GM18858 (cell line): ENCODE measurements at regions not wholly inside any gene's neighbourhood (a gene's known extent, or its start where the extent isn't known, plus 50 kb on each side); places are given as distances from the start of the nearest gene placed in this dataset.
"Not testable (repeated sequence)": the region's sequence is repeated elsewhere in the genome, so short reads cannot be mapped to it uniquely, and the experiment has no call there.

Experiments
- ATAC-seq: cut with Tn5 transposase; IDR thresholded peaks from one replicate; pipeline ENCODE4 v1.9.1; 2021; ENCODE audit not compliant: unreplicated experiment

DNA sequence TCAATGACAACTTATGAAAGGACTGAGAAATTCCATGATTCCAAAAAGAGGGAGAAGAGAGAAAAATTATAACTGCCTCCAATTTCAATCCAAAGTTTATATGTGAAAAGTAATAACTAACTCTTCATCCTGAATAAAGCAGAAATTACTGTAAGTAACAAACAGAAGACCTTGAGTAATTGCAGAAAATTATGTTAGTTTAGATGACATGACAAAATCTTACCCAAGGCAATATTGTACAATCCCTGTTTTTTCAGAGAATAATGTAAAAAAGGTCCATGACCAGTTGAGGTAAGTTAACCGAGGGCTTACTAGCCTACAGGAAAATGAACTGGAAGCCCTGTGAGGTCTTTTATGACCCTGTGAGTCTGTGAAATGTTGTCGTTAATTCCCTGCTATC lies 949.5 kb upstream of the SOX9 start:
- ATAC-seq, result no peak

DNA sequence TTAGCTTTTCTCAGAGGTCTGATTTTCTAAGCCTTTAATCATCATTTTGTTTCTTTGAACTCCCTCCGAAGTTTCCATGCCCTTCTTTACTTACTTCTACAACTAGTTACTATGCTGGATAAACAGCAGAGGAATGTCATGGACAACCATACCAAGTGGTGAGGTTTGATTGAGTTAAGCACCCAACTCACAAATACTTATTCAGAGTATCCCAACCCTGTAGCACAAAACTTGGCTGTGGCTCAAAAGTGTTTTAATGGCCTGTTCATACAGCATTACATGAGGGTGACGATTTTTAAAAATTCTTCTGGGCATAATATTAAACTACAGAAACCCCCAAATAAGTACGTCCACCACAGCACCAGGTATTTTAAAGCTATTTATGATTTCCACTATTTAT lies 946.8 kb upstream of the SOX9 start:
- no peak for ATAC-seq

DNA sequence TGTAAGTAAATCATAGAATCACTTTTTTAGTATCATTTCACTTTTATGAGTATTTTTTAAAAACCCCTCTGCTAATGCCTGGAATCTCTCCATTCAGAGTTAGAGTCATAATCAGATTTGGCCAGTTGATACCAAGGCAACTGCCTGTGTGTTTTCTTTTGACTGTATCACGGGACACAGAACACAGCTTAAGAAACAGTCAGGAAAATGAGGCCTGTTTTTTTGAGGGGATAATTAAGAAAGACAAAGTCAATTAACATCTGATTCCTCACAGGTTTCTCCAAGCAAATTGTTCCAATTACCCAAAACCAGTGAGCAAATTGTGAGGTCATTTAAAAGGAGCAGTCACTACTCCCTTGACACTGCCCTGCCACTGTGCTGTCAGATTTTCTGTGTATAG lies 944.5 kb upstream of the SOX9 start:
- ATAC-seq, result no peak

DNA sequence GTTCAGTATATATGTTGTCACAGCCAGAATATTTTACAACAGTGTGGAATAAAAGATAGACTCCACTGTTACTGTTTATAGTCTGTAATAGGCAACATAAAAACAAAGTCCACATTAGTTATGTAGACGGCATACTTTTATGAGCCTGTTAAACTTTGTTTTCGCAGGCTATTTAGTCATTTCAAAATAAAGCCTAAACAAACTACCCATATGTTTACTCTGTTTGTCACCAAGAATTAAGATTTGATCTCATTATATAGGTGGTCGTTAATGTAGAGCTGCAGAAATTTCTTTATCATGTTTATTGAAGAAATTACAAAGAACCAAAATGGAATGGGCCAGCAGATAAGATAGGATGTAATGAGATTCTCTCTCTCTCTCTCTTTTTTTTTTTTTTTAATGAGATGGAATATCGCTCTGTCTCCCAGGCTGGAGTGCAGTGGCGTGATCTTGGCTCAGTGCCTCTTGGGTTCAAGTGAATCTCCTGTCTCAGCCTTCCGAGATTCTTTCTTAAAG lies 943.8 kb upstream of the SOX9 start:
- no peak for ATAC-seq

DNA sequence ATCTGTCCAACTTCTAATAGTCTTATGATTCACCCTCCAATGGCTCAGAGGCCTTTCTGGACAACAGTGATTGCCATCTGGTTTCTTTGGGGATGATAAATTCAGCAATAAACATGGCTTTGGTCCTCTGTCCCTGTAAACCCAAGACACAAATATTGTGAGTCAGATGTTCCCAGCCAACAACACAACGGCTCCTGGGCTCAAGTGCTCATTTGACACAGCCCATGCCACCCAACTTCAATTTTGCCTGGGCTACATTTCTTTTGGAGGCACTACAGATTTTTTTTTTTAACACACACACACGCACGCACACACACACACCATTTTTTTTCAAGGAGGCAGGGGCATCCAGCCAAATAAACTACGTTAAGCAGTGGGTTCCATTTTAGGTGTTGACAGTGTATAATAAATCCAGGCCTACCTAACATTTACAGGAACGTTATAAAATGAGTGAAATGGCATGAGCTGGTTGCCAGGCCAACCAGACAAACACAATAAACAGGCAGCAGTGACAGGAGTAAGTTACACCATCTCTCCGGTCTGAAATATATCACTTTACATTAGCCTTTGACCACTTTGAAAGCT lies 939.9 kb upstream of the SOX9 start:
- ATAC-seq, result no peak

DNA sequence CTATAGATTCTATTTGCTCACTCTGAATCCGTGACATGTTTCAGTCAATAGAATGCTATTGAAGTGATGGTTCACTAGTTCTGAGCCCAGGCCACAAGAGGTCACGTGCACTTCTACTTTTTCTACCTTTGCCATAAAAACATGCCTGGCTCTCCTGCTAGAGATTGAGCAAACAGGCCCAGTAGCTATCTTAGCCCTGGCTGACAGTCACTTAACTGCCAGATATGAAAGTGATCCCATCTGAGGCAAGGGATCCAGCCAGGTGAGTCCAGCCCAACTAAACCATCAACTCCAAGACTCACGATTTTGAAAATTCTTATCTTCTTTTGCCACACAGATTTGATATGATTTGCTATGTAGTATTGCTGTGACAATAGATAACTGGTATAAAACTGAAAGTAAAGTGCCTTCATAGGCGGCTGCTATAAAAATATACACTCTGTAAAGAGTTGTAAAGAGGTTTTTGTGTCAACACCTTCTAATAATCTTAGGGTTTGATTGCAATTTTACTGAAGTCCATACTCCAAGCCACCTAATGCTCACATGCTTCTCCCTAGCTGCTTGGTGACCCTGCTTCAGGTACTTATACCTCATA lies 937.7 kb upstream of the SOX9 start:
- ATAC-seq, result no peak

DNA sequence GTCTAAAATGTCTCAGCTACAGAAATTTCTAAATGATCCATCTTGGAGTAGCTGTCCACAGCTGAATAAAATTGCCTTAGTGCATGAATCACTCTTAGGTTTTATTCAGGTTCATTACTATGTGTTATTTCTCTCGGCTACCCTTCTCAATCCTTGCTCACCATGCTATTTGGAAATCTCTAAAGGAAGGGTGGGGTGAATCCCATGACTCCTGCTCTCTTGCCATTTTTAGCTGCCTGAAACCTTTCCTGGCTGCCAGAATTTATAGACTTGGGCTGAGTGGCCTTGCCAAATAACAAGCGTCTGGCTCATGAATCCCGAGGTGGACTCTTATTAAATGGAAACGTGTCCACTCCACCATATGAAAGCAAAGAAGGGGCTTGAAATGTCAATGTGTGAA lies 936.1 kb upstream of the SOX9 start:
- ATAC-seq, result no peak

DNA sequence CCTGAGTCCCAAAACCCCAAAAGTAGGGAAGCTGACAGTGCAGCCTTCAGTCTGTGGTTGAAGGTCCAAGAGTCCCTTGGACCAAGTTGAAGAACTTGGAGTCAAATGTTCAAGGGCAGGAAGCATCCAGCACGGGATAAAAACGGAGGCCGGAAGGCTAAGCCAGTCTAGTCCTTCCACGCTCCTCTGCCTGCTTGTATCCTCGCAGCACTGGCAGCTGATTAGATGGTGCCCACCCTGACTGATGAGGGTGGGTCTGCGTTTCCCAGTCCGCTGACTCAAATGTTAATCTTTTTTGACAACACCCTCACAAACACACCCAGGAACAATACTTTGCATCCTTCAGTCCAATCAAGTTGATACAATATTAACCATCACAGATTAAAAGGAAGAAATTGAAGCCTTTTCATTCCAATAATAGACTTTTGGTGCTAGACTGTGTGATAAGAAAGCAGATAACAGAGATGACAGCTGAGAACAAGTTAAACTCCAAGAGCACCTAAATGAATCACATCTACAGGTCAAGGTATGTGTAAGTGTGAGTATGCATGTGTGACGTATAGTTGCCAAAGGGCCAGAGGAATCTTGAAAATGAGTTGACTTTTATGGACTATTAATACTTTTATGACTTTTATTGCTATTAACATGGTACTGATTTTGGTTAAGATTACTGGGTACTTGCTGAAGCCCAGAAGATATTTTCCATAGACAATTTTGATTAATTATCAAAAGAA lies 933.5 kb upstream of the SOX9 start:
- ATAC-seq, result no peak

DNA sequence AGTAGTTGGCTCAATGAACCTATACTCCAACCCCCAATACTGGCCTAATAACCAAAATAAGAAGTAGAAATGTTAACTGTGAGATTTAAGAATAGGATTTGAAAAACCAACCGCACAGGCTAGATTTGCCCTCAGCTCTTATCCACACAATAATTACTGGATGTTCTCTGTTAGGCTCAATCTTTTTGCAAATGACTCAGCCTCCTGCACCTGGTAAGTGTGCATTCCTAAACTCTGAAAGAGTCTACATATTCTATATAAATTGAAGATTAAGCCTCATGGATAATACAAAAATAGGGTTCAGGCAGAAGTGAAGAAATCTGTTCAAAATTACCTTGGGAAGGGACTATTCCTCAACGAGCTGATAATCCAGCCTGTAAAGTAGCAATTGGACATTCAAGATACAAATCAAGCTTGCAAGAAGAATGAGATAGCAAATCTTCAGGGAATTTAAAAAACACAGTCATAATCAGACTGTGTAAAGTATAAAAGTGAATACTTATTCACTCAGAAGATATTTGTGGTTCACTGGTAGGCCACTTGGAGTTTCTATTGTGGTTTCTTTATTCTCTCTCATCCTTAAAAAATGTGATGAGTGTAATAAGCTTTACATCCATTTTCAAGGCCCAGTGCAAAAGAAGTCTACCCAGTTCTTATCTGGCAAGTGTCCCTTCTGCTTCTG lies 931.9 kb upstream of the SOX9 start:
- ATAC-seq, result no peak

DNA sequence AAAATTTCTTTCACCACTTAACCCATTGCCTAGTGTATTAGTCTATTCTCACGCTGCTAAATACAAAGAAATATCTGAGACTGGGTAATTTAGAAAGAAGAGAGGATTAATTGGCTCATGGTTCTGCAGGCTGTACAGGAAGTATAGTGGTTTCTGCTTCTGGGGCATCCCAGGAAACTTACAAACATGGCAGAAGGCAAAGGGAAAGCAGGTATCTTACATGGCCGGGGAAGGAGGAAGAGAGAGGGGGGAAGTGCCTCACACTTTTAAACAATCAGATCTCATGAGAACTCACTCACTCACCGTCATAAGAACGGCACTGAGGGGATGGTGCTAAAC lies 931.4 kb upstream of the SOX9 start:
- no peak for ATAC-seq

DNA sequence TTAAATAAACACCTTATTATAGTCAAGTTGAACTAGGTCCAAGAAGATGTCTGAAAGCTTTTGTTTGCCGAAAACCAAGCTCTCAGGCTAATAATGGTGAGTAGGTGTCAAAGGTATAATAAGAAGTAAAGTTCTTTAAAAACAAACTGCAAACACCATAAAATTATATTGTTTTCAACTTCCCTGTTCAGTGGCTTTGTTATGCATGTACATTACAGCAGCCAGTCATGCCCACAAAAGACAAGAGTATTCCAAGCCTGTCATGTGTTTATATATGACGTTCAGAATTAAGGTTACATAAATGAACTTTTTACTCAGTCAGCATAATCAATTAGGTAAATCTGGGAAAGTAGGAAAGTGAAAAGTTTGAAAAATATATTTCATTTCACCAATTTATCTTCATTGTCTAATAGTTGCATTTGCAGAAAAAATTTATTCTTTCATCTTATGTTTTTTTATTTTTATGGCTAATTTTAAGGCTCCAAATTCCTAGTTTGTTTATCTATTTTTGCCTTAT lies 928.7 kb upstream of the SOX9 start:
- no peak for ATAC-seq

DNA sequence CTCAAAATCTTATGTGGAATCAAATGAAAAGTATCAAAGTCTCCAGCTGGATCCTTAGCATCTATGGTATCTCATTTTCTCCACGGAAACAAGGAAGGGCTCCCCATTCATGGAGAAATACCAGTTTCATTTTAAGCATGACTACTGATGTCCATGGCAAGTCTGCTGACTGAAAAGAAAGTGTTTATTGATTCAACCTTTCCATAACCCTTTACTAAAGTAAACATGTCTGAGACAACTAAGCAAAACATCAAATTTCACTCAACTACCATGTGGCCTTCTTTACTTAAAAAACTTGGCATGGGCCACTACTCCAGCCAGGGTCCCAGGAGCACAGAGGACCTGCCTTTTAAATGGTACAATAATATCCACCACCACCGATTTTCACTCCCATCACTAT lies 928.0 kb upstream of the SOX9 start:
- ATAC-seq, result no peak

DNA sequence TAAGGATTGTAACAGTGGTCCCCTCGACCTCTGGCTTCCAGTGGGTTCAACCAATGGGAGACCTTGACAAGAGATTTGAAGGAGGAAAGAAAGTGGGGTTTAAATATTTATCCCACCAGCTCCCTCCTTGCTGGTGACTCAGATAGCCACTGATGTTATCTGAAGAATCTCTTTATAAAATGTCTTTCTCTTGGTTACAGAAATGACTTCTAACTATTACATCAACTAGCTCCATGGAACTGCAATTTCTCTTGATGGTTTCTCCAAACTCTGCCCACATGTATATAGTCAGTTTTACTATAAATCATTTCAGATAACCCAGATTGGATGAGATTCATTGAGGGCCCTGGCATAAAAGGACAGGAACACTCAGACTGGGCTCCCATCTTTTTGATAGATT lies 920.2 kb upstream of the SOX9 start:
- no peak for ATAC-seq

DNA sequence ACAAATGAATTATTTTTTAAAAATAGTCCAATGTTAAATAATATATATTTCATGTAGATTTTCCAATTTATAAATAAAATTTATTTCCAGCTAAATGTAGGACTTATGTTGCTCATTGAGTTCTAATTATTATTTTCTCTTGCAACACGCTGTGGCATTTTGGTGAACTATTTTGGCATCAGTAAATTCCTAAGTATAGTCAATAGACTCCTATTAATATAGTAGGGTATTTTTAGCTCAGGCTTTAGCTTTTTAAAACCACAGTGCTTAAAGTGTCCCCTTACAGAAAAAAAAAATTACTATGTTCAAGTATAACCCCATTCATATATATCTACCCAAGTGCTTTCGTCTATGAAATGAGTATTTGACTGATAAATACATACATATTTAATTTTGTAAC lies 919.2 kb upstream of the SOX9 start:
- no peak for ATAC-seq

DNA sequence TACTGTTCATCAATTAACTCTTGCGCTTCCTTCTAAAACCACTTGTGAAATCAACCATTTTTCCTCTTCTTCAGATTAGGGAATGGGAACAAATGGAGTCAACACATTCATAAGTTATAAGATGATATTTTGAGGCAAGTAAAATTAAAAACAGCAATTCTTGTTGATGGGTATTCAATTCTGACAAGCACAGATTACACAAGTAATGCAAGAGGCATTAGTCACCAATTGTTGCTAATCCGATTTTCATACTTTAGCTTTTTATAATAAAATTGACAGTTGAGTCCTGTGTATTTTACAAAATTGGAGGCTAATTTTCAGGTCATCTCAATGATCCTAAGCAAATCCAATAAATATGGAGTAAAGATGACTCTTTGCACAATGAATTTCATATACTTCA lies 918.4 kb upstream of the SOX9 start:
- no peak for ATAC-seq

DNA sequence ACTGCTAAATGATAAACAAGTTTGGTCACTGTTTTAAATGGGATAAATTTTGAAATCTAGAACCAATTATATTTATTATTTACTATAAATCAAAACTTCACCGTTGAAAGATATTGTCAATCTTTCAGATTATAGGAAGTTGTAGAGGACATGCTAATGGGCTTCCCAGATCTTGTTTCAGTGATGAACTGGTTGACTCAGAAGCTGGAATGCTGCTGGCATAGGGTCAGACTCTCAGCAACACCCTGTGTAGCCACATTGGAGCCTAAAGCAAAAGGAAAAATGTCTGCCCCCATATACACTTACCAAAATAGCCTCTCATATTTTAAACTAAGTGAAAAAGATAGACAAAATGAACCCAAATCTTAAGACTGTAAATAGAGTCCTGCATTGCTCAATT lies 916.9 kb upstream of the SOX9 start:
- no peak for ATAC-seq

DNA sequence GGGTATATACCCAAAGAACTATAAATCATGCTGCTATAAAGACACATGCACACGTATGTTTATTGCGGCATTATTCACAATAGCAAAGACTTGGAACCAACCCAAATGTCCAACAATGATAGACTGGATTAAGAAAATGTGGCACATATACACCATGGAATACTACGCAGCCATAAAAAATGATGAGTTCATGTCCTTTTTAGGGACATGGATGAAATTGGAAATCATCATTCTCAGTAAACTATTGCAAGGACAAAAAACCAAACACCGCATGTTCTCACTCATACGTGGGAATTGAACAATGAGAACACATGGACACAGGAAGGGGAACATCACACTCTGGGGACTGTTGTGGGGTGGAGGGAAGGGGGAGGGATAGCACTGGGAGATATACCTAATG lies 914.9 kb upstream of the SOX9 start:
- not testable (repeated sequence) for ATAC-seq

DNA sequence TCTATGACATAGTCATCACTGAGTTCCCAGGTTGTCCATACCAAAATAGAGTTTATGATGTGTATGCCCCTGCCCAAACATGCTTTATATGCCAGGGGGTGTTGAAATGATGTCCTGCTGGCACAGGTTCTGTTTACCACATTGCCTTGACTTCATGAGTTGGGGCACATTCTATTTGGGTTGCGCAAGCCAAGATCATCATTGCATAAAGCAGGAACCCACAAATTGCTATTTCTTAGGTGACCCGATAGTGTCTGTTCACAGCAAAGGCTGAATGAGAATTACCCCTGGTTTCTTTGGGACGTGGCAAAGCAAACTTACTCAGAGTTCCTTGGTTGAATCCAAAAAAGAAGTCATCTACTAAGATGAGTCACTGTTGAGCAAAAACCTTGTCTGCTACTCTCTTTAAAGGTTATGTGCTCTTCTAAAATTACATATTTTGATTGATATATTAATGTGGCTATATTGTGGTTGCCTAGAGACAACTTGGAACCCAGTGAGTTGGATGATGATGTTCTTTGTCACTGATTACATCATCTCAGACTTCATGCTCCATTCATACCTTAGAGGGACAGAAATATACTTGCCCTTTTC lies 912.6 kb upstream of the SOX9 start:
- ATAC-seq, result no peak

DNA sequence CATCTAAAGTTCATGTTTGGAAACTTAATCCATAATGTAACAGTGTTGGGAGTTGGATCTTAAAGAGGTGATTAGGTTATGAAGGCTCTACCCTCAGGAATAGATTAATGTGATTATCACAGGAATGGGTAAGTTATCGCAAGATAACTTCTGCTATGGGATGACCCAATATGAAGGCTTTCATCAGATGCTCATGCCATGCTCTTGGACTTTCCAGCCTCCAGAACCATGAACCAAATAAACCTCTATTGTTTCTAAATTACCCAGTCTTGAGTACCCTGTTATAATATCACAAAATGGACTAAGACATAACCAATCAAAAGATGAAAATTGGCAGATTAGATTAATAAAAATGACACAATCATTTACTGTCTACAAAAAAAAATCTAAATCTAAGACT lies 906.9 kb upstream of the SOX9 start:
- no peak for ATAC-seq

DNA sequence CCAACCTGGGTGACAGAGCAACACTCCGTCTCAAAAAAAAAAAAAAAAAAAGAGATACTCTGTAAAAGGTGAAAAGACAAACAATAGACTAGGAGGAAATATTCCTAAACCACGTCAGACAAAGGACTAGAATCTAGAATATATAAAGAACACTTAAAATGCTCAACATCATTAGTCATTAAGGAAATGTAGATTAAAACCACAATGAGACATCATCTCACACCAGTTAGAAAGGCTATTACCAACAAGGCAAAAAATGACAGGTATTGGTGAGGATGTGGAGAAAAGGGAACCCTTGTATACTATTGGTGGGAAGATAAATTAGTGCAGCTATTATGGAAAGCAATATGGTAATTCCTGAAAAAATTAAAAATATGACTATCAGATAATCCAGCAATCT lies 903.1 kb upstream of the SOX9 start:
- ATAC-seq, result no peak

DNA sequence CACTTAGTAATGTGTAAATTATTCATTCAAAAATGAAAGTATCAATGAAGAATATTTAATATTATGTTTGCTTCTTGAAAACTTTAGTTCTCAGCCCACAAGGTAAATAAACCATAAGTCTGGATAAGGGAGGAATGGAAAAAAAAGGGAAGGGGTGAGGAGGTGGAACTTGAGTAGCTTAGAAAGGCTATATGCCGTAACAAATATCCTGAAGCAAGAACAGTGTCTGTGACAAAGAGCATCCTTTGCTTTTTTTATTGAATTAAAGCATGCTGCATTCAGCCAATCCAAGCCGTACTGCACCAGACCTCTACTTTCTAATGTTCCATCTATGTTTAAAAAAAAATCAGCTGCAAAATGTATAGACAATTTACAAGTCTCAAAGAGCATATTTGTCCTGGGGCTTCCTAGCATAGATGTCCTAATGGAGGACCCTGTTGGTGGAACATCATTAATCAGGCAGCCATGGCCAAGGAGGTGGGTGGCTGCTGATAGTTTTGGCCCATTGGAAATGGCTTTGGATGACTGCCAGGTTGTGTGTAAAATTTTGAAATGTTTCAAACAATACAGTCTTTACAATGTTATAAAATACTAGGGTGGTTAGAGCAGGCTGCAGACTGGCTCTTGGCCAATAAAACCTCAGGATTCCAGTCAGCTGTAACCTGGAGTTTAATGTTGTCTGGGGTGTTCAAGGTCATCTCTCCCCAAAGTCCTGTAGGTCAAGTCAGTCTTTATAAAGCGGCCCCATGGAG lies 895.8 kb upstream of the SOX9 start:
- ATAC-seq, result no peak
